Central memory CD8-positive, alpha-beta T cell (primary cell): ENCODE measurements at regions not wholly inside any gene's neighbourhood (a gene's known extent, or its start where the extent isn't known, plus 50 kb on each side); places are given as distances from the start of the nearest gene placed in this dataset.
"Not testable (repeated sequence)": the region's sequence is repeated elsewhere in the genome, so short reads cannot be mapped to it uniquely, and the experiment has no call there.

Experiments used
- ATAC-seq: fragments of 150-1000 bp; cut with Tn5 transposase; replicated peaks from 2 replicates; pipeline ENCODE4 v1.10.0; 2022; ENCODE audit warnings: mild to moderate bottlenecking, moderate FRiP score, moderate number of reproducible peaks; ENCODE audit not compliant: poor library complexity, severe bottlenecking; ENCODE audit errors: extremely low read depth
- DNase-seq, 2 donors: peaks; one replicate each; pipeline ENCODE4 v3.0.0; 2021; ENCODE audit warnings: low spot score in 2 of 2
- H3K27ac Mint-ChIP-seq: one replicate; pipeline ENCODE4 v1.8.0; 2022; ENCODE audit warnings: low read depth, mild to moderate bottlenecking, moderate library complexity, mixed read lengths
- H3K27me3 Mint-ChIP-seq: one replicate; pipeline ENCODE4 v1.8.0; 2022; ENCODE audit warnings: mixed read lengths
- H3K36me3 Mint-ChIP-seq: one replicate; pipeline ENCODE4 v1.8.0; 2022; ENCODE audit warnings: mild to moderate bottlenecking, moderate library complexity, mixed read lengths; ENCODE audit not compliant: insufficient read depth
- H3K4me1 Mint-ChIP-seq: one replicate; pipeline ENCODE4 v1.8.0; 2022; ENCODE audit warnings: mixed read lengths
- H3K4me3 Mint-ChIP-seq: one replicate; pipeline ENCODE4 v1.8.0; 2022; ENCODE audit warnings: mild to moderate bottlenecking, moderate library complexity, mixed read lengths
- H3K9me3 Mint-ChIP-seq: one replicate; pipeline ENCODE4 v1.8.0; 2022; ENCODE audit warnings: mixed read lengths

- H3K4me1 Mint-ChIP-seq, DNase-seq, H3K27ac Mint-ChIP-seq, H3K36me3 Mint-ChIP-seq, H3K9me3 Mint-ChIP-seq, ATAC-seq, H3K4me3 Mint-ChIP-seq: not testable (repeated sequence)
- H3K27me3 Mint-ChIP-seq: peaks cover 21% of the 10 kb centered on the region
Observed at GRCh38 chr6:12641785-12642184, 74.8 kb upstream of the PHACTR1 start.

- ATAC-seq (no peak), DNase-seq (no peak)
- H3K27me3 Mint-ChIP-seq: peaks cover 24% of the 10 kb centered on the region
- no peaks in the 10 kb centered on the region for H3K36me3 Mint-ChIP-seq
- no peak overlapping the region for H3K27ac Mint-ChIP-seq
- no peaks in the 10 kb centered on the region for H3K9me3 Mint-ChIP-seq
- no peak overlapping the region for H3K4me3 Mint-ChIP-seq
- no peaks in the 10 kb centered on the region for H3K4me1 Mint-ChIP-seq
Observed at GRCh38 chr6:12645941-12646340, 70.6 kb upstream of the PHACTR1 start.

- ATAC-seq (no peak), DNase-seq (no peak)
- Mint-ChIP-seq H3K36me3 (no peaks in the 10 kb centered on the region), H3K27ac (no peak overlapping the region), H3K4me3 (no peak overlapping the region), H3K9me3 (no peaks in the 10 kb centered on the region), H3K4me1 (no peaks in the 10 kb centered on the region), H3K27me3 (peaks cover 14% of the 10 kb centered on the region)
Observed at GRCh38 chr6:12648171-12648570, 68.4 kb upstream of the PHACTR1 start.

DNA sequence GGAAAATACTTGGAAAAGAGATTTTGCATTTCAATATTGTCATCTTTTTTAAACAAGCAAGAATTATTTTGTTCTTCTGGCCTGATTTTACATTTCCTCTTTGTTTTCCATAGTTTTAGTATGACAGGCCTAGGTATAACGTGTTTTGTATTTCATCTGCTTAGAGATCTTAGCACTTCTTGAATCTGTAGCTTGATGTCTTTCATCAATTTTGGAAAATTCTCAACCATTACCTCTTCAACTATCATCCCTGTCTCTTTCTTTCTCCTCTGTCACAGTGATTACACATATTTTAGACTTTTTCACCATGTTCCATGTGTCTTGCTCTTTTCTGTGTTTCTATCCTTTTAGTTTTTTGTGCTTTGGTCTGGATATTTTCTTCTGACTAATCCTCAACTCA lies 67.2 kb upstream of the PHACTR1 start:
- H3K36me3 Mint-ChIP-seq: peaks cover under 1% of the 10 kb centered on the region
- peaks cover 14% of the 10 kb centered on the region for H3K27me3 Mint-ChIP-seq
- DNase-seq: no peak

DNA sequence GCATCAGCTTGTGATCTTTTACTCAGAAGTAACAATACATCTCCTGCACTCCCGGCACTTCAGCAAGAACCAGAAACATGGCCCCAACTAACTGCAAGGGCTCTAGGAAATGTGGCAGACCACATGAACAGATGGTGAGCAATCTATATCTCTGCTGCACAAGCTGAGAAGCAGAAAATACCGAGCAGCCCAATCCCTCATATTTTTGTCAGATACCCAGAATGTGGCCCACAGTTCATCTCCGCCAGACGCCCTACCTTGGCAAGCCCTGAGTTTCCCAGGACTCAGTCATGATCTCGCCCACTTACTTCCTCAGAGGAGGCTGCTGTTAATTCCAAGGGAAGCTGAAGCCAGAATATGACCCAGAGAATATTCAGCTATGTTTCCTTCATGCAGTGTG lies 63.1 kb upstream of the PHACTR1 start:
- DNase-seq: no peak
- Mint-ChIP-seq H3K27ac (no peak overlapping the region), H3K9me3 (no peaks in the 10 kb centered on the region), H3K27me3 (peaks cover 14% of the 10 kb centered on the region), H3K4me3 (no peak overlapping the region), H3K36me3 (peaks cover 3% of the 10 kb centered on the region), H3K4me1 (no peaks in the 10 kb centered on the region)
- ATAC-seq: no peak

More for the DNA sequence above, 67.2 kb upstream of the PHACTR1 start:
- Mint-ChIP-seq H3K4me3 (no peak overlapping the region), H3K4me1 (no peaks in the 10 kb centered on the region), H3K27ac (no peak overlapping the region), H3K9me3 (no peaks in the 10 kb centered on the region)
- no peak for ATAC-seq

DNA sequence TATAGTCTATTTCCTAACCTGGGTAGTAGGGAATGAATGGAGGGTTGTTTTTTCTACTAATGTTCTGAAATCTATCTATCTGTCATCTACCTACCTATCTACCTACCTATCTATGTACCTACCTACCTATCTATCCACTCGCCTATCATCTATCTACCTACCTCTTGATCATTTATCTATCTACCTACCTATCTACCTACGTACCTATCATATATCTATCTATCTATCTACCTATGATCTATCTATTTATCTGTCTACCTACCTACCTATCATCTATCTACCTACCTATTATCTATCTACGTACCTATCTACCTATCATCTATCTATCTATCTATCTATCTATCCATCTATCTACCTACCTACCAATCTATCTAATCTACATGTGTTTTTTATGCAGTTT lies 62.5 kb upstream of the PHACTR1 start:
- Mint-ChIP-seq H3K9me3 (no peaks in the 10 kb centered on the region), H3K27ac (no peak overlapping the region)
- no peak for ATAC-seq

DNA sequence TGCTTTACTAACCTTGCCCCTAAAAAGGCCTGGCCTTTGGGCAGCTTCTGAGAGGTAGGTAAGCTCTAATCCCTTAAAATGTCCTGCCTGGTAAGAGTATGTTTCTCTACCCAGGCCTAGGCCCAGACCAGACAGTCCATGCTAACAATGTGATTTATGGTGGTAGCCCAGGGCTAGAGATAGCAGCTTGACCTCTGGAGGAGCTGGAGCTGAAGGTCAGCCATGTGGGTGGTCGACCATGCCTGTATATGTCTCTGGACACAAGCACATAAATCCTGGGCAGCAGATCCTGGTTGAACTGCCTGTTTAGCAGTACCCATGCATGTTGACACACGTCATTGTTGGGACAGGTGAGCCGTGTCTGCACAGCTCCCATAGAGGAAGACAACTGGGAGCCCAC lies 62.1 kb upstream of the PHACTR1 start:
- DNase-seq (no peak), ATAC-seq (no peak)
- H3K9me3 Mint-ChIP-seq: no peaks in the 10 kb centered on the region
- peaks cover 3% of the 10 kb centered on the region for H3K36me3 Mint-ChIP-seq
- no peak overlapping the region for H3K4me3 Mint-ChIP-seq
- H3K27ac Mint-ChIP-seq: no peak overlapping the region
- peaks cover 8% of the 10 kb centered on the region for H3K27me3 Mint-ChIP-seq
- H3K4me1 Mint-ChIP-seq: no peaks in the 10 kb centered on the region

More for the DNA sequence above, 62.5 kb upstream of the PHACTR1 start:
- Mint-ChIP-seq H3K36me3 (peaks cover 3% of the 10 kb centered on the region), H3K4me3 (no peak overlapping the region), H3K27me3 (peaks cover 13% of the 10 kb centered on the region), H3K4me1 (no peaks in the 10 kb centered on the region)
- no peak for DNase-seq

- ATAC-seq: no peak
- Mint-ChIP-seq H3K27ac (no peak overlapping the region), H3K4me1 (no peaks in the 10 kb centered on the region), H3K9me3 (no peaks in the 10 kb centered on the region), H3K27me3 (peaks cover 11% of the 10 kb centered on the region), H3K4me3 (no peak overlapping the region), H3K36me3 (peaks cover 3% of the 10 kb centered on the region)
- DNase-seq: no peak
Observed at GRCh38 chr6:12656906-12657305, 59.7 kb upstream of the PHACTR1 start.

DNA sequence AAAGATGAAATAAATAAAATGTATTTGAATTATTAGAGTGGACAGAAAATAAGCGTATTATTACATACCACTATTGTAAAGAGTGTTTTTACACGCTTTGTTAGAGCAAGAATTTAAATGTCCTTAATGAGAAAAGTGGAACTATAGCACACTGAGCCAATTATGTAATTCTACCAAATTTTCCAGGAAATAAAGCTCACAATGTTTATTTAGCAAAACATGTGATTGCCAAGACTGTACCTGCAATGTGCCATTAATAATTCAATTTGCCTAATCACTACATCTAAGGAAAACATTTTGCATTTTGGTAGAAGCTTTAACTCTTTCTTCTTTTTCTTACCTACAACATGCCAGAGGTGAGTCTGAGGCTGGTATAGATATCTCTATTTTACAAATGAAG lies 58.7 kb upstream of the PHACTR1 start:
- ATAC-seq: no peak
- Mint-ChIP-seq H3K36me3 (peaks cover 5% of the 10 kb centered on the region), H3K27me3 (peaks cover 11% of the 10 kb centered on the region)

DNA sequence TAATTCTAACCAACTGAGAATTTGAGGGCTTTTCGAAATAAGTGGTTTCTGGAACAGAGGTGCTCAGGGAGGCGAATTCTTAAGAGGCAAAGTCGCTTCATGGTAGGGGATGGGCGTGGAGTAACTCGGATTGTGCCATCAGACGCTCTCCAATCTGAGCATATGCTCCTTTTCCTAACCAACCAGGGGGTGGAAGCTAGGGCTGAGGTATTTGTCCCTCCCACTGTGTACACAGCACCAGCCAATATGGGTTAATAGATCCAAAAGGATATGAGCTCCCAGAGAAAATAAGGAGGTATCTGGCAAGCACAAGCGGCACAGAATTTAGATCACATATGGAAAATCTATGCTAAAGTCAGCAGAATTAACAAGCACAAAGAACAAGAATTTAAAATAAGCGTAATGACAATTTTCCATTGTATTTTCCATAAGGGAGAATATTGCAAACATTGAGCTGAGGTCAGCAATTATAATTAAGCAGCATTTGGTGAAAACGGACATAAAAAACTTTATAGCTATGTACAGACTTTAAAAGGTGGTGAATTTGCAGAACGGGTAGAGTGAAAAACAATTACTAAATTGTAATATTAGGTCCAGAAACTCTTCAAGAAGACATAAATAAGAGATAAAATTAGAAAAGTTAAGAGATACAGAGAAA lies 55.0 kb upstream of the PHACTR1 start:
- peaks cover 3% of the 10 kb centered on the region for H3K36me3 Mint-ChIP-seq
- ATAC-seq (no peak), DNase-seq (no peak)
- H3K9me3 Mint-ChIP-seq: no peaks in the 10 kb centered on the region
- H3K4me3 Mint-ChIP-seq: no peak overlapping the region
- peaks cover 11% of the 10 kb centered on the region for H3K27me3 Mint-ChIP-seq
- no peak overlapping the region for H3K27ac Mint-ChIP-seq
- no peaks in the 10 kb centered on the region for H3K4me1 Mint-ChIP-seq

More for the DNA sequence above, 58.7 kb upstream of the PHACTR1 start:
- Mint-ChIP-seq H3K27ac (no peak overlapping the region), H3K4me3 (no peak overlapping the region), H3K9me3 (no peaks in the 10 kb centered on the region), H3K4me1 (no peaks in the 10 kb centered on the region)
- no peak for DNase-seq
